22Rv1 (cell line): ENCODE measurements at regions not wholly inside any gene's neighbourhood (a gene's known extent, or its start where the extent isn't known, plus 50 kb on each side); places are given as distances from the start of the nearest gene placed in this dataset.

Experiments used
- ZFX ChIP-seq: fragments of 450-650 bp; IDR thresholded peaks from 2 replicates; pipeline ENCODE4 v1.6.1; 2017; ENCODE audit warnings: antibody characterized with exemption, borderline replicate concordance
- TF ChIP-seq, protein P1 (sequence below): fragments of 450-650 bp; IDR thresholded peaks from 2 replicates; pipeline ENCODE4 v1.5.1; 2017; ENCODE audit warnings: mild to moderate bottlenecking

GRCh38 chr2:136439064-136439676, 321.2 kb upstream of the CXCR4 start:
- TF ChIP-seq, protein P1, sequence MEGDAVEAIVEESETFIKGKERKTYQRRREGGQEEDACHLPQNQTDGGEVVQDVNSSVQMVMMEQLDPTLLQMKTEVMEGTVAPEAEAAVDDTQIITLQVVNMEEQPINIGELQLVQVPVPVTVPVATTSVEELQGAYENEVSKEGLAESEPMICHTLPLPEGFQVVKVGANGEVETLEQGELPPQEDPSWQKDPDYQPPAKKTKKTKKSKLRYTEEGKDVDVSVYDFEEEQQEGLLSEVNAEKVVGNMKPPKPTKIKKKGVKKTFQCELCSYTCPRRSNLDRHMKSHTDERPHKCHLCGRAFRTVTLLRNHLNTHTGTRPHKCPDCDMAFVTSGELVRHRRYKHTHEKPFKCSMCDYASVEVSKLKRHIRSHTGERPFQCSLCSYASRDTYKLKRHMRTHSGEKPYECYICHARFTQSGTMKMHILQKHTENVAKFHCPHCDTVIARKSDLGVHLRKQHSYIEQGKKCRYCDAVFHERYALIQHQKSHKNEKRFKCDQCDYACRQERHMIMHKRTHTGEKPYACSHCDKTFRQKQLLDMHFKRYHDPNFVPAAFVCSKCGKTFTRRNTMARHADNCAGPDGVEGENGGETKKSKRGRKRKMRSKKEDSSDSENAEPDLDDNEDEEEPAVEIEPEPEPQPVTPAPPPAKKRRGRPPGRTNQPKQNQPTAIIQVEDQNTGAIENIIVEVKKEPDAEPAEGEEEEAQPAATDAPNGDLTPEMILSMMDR, result no peak
- no peak for TF ChIP-seq ZFX
